Stimulated activated naive B cell treated with anti-CD40 and anti-IgM and Interleukin-4, amounts not matched to agents 10 μg/mL and 1 μg/mL and 100 μg/mL, for 72 hours (primary cell): ENCODE measurements at regions not wholly inside any gene's neighbourhood (a gene's known extent, or its start where the extent isn't known, plus 50 kb on each side); places are given as distances from the start of the nearest gene placed in this dataset.
"Not testable (repeated sequence)": the region's sequence is repeated elsewhere in the genome, so short reads cannot be mapped to it uniquely, and the experiment has no call there.

Experiments
- ATAC-seq, 2 donors: fragments of 150-1000 bp; cut with Tn5 transposase; replicated peaks; 2 replicates each; pipeline ENCODE4 v1.10.0; 2021; ENCODE audit warnings: moderate library complexity in 1 of 2
- DNase-seq: peaks from one replicate; pipeline ENCODE4 v3.0.0; 2021
- H3K27ac Mint-ChIP-seq: one replicate; pipeline ENCODE4 v1.8.0; 2022; ENCODE audit warnings: mild to moderate bottlenecking, mixed read lengths
- H3K27me3 Mint-ChIP-seq, 2 donors: one replicate each; pipeline ENCODE4 v1.8.0; 2022; ENCODE audit warnings: mixed read lengths in 2 of 2
- H3K36me3 Mint-ChIP-seq, 2 donors: one replicate each; pipeline ENCODE4 v1.8.0; 2022; ENCODE audit warnings: mixed read lengths in 2 of 2, mild to moderate bottlenecking in 1 of 2
- H3K4me1 Mint-ChIP-seq, 2 donors: one replicate each; pipeline ENCODE4 v1.8.0; 2022; ENCODE audit warnings: mixed read lengths in 2 of 2, mild to moderate bottlenecking in 1 of 2
- H3K4me3 Mint-ChIP-seq, 2 donors: one replicate each; pipeline ENCODE4 v1.8.0; 2022; ENCODE audit warnings: mild to moderate bottlenecking in 2 of 2, mixed read lengths in 2 of 2, moderate library complexity in 1 of 2
- H3K9me3 Mint-ChIP-seq, 2 donors: one replicate each; pipeline ENCODE4 v1.8.0; 2022; ENCODE audit warnings: mixed read lengths in 2 of 2, mild to moderate bottlenecking in 1 of 2

GRCh38 chr1:2851918-2852317, 50.4 kb upstream of the TTC34 start:
- not testable (repeated sequence) for H3K9me3 Mint-ChIP-seq, H3K4me3 Mint-ChIP-seq, DNase-seq, H3K4me1 Mint-ChIP-seq, ATAC-seq, H3K36me3 Mint-ChIP-seq, H3K27ac Mint-ChIP-seq
- peaks cover 35 to 37% of the 10 kb centered on the region in 2 donors for H3K27me3 Mint-ChIP-seq

- ATAC-seq, result no peak
- H3K4me1 Mint-ChIP-seq, result no peaks in the 10 kb centered on the region
- no peaks in the 10 kb centered on the region for H3K36me3 Mint-ChIP-seq
- no peak overlapping the region for H3K27ac Mint-ChIP-seq
- H3K4me3 Mint-ChIP-seq, result no peak overlapping the region
- peaks cover 22% of the 10 kb centered on the region in 2 donors for H3K27me3 Mint-ChIP-seq
- H3K9me3 Mint-ChIP-seq, result peaks cover 1 to 2% of the 10 kb centered on the region in 2 donors
- DNase-seq, result no peak
Measured at GRCh38 chr1:2853711-2854110, 52.2 kb upstream of the TTC34 start.

GRCh38 chr1:2854151-2854550, 52.7 kb upstream of the TTC34 start:
- ATAC-seq (no peak), DNase-seq (no peak)
- no peak overlapping the region for H3K27ac Mint-ChIP-seq
- no peaks in the 10 kb centered on the region for H3K4me1 Mint-ChIP-seq
- no peaks in the 10 kb centered on the region for H3K36me3 Mint-ChIP-seq
- peaks cover 18% of the 10 kb centered on the region in 2 donors for H3K27me3 Mint-ChIP-seq
- peaks cover 5 to 6% of the 10 kb centered on the region in 2 donors for H3K9me3 Mint-ChIP-seq
- no peak overlapping the region for H3K4me3 Mint-ChIP-seq

GRCh38 chr1:2854611-2855010, 53.1 kb upstream of the TTC34 start:
- DNase-seq, result no peak
- no peak overlapping the region for H3K27ac Mint-ChIP-seq
- no peak overlapping the region for H3K4me3 Mint-ChIP-seq
- ATAC-seq, result no peak
- no peaks in the 10 kb centered on the region for H3K36me3 Mint-ChIP-seq
- peaks cover 5 to 6% of the 10 kb centered on the region in 2 donors for H3K9me3 Mint-ChIP-seq
- H3K27me3 Mint-ChIP-seq, result peaks cover 13% of the 10 kb centered on the region in 2 donors
- no peaks in the 10 kb centered on the region for H3K4me1 Mint-ChIP-seq

GRCh38 chr1:2855206-2856065, 53.9 kb upstream of the TTC34 start:
- H3K9me3 Mint-ChIP-seq, result peaks cover 5 to 6% of the 10 kb centered on the region in 2 donors
- no peak for DNase-seq
- no peak overlapping the region for H3K4me3 Mint-ChIP-seq
- ATAC-seq, result no peak
- H3K27ac Mint-ChIP-seq, result no peak overlapping the region
- no peaks in the 10 kb centered on the region for H3K4me1 Mint-ChIP-seq
- peaks cover 5 to 10% of the 10 kb centered on the region in 2 donors for H3K27me3 Mint-ChIP-seq
- H3K36me3 Mint-ChIP-seq, result no peaks in the 10 kb centered on the region

GRCh38 chr1:2856066-2856390, 54.5 kb upstream of the TTC34 start:
- Mint-ChIP-seq H3K4me3 (no peak overlapping the region), H3K9me3 (peaks cover 5 to 6% of the 10 kb centered on the region in 2 donors), H3K36me3 (no peaks in the 10 kb centered on the region), H3K27me3 (peaks cover 4 to 10% of the 10 kb centered on the region in 2 donors), H3K27ac (no peak overlapping the region), H3K4me1 (no peaks in the 10 kb centered on the region)
- DNase-seq, result no peak
- no peak for ATAC-seq

- peaks cover 3 to 10% of the 10 kb centered on the region in 2 donors for H3K27me3 Mint-ChIP-seq
- H3K9me3 Mint-ChIP-seq, result peaks cover 5 to 6% of the 10 kb centered on the region in 2 donors
- no peak overlapping the region for H3K27ac Mint-ChIP-seq
- no peaks in the 10 kb centered on the region for H3K36me3 Mint-ChIP-seq
- H3K4me1 Mint-ChIP-seq, result no peaks in the 10 kb centered on the region
- ATAC-seq (no peak), DNase-seq (no peak)
- H3K4me3 Mint-ChIP-seq, result no peak overlapping the region
Measured at GRCh38 chr1:2856676-2857375, 55.3 kb upstream of the TTC34 start.

GRCh38 chr1:2857521-2857920, 56.0 kb upstream of the TTC34 start:
- H3K4me3 Mint-ChIP-seq, result no peak overlapping the region
- no peak for ATAC-seq

GRCh38 chr1:2858676-2859075, 57.2 kb upstream of the TTC34 start:
- Mint-ChIP-seq H3K36me3 (no peaks in the 10 kb centered on the region), H3K27me3 (peaks cover 0 to 5% of the 10 kb centered on the region in 2 donors), H3K27ac (peak overlapping the region; percentile 76), H3K4me3 (no peak overlapping the region), H3K9me3 (peaks cover 5 to 6% of the 10 kb centered on the region in 2 donors), H3K4me1 (no peaks in the 10 kb centered on the region)
- DNase-seq, result no peak
- no peak for ATAC-seq

More at GRCh38 chr1:2857521-2857920, 56.0 kb upstream of the TTC34 start:
- DNase-seq, result no peak
- Mint-ChIP-seq H3K27me3 (peaks cover 0 to 10% of the 10 kb centered on the region in 2 donors), H3K36me3 (no peaks in the 10 kb centered on the region), H3K27ac (no peak overlapping the region), H3K9me3 (peaks cover 5 to 6% of the 10 kb centered on the region in 2 donors), H3K4me1 (no peaks in the 10 kb centered on the region)

GRCh38 chr1:2859219-2859880, 57.9 kb upstream of the TTC34 start:
- H3K27ac Mint-ChIP-seq, result peak overlapping the region; percentile 76
- H3K4me1 Mint-ChIP-seq, result no peaks in the 10 kb centered on the region
- ATAC-seq (no peak), DNase-seq (no peak)
- H3K36me3 Mint-ChIP-seq, result no peaks in the 10 kb centered on the region
- H3K4me3 Mint-ChIP-seq, result no peak overlapping the region
- peaks cover 5 to 6% of the 10 kb centered on the region in 2 donors for H3K9me3 Mint-ChIP-seq
- H3K27me3 Mint-ChIP-seq, result no peaks in the 10 kb centered on the region

- Mint-ChIP-seq H3K9me3 (peaks cover 5 to 6% of the 10 kb centered on the region in 2 donors), H3K4me3 (no peak overlapping the region), H3K36me3 (no peaks in the 10 kb centered on the region), H3K27ac (no peak overlapping the region), H3K27me3 (peaks cover 0 to 1% of the 10 kb centered on the region in 2 donors), H3K4me1 (no peaks in the 10 kb centered on the region)
- no peak for ATAC-seq
- DNase-seq, result no peak
Measured at GRCh38 chr1:2859881-2860430, 58.5 kb upstream of the TTC34 start.

- Mint-ChIP-seq H3K36me3 (no peaks in the 10 kb centered on the region), H3K4me3 (no peak overlapping the region), H3K9me3 (peaks cover 5 to 6% of the 10 kb centered on the region in 2 donors), H3K27me3 (peaks cover 0 to 4% of the 10 kb centered on the region in 2 donors), H3K4me1 (no peaks in the 10 kb centered on the region), H3K27ac (no peak overlapping the region)
- ATAC-seq (no peak), DNase-seq (no peak)
Measured at GRCh38 chr1:2860476-2861142, 59.1 kb upstream of the TTC34 start.

GRCh38 chr1:2861143-2861987, 59.9 kb upstream of the TTC34 start:
- no peak for DNase-seq
- Mint-ChIP-seq H3K27ac (no peak overlapping the region), H3K27me3 (peaks cover 0 to 4% of the 10 kb centered on the region in 2 donors), H3K36me3 (no peaks in the 10 kb centered on the region), H3K4me1 (no peaks in the 10 kb centered on the region), H3K9me3 (peaks cover 5 to 6% of the 10 kb centered on the region in 2 donors), H3K4me3 (no peak overlapping the region)
- ATAC-seq, result no peak
